GM18909 (cell line): ENCODE measurements at regions not wholly inside any gene's neighbourhood (a gene's known extent, or its start where the extent isn't known, plus 50 kb on each side); places are given as distances from the start of the nearest gene placed in this dataset.

Experiments
- ATAC-seq: cut with Tn5 transposase; IDR thresholded peaks from one replicate; pipeline ENCODE4 v1.9.1; 2021; ENCODE audit warnings: mild to moderate bottlenecking; ENCODE audit not compliant: unreplicated experiment, poor library complexity

- ATAC-seq, result peak; percentile 59
Observed at GRCh38 chr2:74756356-74756890, 77.5 kb upstream of the HK2 start.

GRCh38 chr2:74759986-74760385 is 73.9 kb upstream of the HK2 start:
- ATAC-seq, result no peak

- no peak for ATAC-seq
Observed at GRCh38 chr2:74760875-74761630, 72.9 kb upstream of the HK2 start.

GRCh38 chr2:74762789-74763188 is 71.1 kb upstream of the HK2 start:
- no peak for ATAC-seq

DNA sequence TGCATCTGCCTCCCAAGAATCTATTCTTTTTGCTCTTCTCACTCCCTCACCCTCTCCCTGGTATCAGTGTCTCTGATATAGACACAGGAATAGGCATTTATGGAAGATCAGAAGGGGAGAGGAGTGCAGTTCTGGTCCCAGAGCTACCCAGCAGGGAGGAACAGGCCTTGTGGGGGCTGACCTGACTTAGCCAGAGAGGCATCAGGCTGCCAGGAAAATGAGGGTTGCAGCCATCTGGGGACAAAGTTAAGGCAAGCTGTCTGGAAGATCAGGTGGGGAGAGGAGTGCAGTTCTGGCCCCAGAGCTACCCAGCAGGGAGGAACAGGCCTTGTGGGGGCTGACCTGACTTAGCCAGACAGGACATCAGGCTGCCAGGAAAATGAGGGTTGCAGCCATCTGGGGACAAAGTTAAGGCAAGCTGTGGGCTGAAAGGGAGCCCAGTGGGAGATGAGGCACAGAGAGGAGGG is 69.9 kb upstream of the HK2 start:
- ATAC-seq, result peak; percentile 16

DNA sequence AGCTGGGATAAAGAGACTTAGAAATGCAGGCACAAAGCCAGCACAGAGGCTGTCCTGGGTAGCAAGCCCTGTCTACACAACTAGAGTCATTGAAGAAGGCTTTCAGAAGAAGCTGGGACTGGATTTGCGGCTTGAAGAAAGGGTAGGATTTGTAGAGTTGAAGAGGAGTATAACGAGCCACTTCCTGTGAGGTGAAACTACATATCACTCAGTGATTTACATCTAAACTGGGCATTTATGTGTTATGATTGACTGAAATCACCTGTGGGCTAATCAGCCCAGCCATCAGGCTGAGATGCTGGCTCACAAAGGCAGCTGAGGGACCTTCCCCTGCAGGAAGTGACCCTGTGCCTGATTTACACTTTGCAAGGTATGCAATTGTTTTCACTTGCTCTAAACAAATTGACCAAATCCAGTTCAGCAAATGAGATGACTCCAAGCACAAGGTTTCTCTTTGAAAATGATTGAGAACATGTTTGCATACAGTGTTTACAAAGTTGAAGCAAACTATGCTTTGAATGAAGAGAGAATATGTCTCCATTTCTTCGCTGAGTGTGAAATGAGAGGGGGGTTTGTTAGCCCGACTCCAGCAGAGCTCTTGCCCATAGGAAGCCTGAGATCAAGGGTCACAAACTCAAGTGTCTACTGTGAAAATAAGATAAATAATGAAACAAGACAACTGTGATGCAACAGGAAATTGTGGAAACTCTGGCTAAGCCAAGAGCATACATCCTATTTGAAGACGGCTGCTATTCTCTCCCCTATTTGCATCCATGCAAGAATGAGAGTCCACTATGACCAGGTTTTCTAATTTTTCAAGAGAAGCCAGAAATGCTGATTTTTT is 69.3 kb upstream of the HK2 start:
- peak; percentile 51 for ATAC-seq

GRCh38 chr2:74766780-74767179 is 67.1 kb upstream of the HK2 start:
- ATAC-seq, result no peak

DNA sequence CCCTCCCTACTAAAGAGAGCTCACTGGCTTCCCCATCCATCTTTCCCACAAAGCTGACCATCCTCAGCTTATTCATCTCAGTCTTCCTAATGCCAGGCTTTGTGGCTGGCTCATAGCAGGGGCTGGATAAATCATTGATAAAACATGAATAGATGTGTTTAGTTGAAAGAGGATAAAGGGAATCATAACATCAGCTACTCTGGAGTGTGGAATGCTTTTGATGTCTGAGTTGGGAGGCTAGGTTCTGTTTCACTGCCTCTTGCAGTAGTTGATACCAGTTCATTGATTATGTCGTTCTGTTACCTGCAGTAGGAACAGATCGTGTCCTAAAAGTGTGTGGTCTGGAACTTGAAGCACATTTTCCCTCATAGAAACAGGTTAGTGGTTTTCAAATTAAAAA is 66.3 kb upstream of the HK2 start:
- no peak for ATAC-seq

- no peak for ATAC-seq
Observed at GRCh38 chr2:74768401-74768914, 65.5 kb upstream of the HK2 start.

GRCh38 chr2:74772046-74772445 is 61.9 kb upstream of the HK2 start:
- ATAC-seq, result no peak

DNA sequence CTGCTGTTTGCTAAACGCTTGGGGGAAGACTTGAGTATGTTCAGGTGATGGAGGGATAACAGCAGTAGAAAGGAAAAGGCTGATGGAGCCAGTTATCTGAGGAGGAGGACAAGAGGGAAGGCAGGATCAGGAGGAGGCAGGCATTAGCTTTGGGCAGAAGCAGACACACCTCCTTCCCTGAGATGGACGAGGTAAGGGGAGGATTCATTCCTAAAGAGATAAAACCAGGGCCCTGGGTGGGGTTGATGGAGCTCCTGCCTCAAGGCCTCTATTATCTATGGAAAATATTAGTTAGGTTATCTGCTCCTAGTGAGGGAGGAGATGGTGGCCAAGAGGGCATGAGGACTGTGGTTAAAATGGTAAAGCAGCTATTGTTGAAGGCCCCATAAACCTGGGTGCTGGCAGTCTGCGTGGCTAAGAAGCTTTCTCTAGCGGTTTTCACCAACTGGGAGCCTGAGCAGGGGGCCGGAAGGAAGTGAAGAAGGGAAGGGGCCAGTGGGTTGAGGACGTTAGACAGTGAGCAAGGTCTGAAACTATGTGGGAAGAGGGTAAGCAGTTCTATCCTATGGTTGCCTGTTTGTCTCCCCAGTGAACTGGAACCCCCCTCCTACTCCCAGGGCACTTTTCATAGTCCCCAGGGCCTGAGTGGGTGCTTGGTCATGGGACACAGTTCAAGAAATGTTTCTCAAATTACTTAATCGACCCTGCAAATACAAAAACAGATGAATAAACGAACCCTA is 56.6 kb upstream of the HK2 start:
- ATAC-seq, result peak; percentile 83

DNA sequence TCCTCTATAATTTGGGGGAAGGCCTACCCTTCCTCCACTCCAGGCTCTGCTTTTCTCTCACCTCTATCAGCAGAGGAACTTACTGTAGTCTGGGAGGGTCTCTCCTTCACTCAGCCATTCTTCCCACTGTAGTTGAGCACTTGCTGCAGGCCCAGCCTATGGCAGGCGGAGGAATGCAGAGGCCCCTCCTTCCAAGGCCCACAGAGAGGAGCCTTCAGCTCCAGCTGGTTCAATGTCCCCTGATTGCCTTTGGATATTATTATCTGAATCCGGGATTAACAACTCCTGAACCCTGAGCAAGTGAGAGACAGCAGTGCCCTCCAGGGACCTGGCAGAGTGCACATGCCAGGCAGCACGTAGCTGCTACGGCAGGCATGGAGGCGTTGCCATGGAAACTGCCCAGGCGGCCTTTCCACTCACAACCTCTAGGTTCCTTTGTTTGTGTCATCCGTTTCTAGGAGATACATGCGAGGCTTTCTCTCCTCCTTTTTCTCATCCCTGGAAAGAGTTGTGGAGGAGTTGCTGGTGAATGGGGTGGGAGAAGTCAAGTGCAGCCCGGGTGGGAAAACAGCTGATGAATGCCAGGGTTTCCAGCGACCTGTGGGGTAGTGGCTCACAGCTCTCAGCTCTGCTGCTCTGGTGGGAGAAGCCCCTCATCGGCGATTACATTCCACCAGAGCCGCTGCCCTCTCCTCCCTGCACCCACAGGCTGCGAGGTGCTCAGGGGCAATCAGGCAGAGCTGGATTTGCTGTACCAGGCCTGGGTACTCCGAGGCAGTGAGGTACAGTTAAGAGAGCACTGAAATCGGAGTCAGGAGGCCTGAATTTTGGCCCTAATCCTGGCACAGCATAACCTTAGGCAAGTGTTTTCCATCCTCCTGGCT is 55.3 kb upstream of the HK2 start:
- no peak for ATAC-seq

DNA sequence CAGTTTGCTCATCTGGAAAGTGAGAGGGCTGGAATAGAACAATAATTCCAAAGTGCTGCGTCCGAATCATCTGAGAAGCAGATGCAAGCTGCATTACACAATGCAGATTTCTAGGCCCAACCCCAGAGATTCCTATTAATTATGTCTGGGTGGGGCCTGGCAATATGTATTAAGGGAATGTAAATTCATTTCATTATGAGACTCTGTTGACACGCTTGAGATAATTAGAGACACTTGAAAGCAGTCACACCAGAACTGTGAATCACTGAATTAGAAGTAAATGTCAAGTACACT is 54.7 kb upstream of the HK2 start:
- no peak for ATAC-seq

DNA sequence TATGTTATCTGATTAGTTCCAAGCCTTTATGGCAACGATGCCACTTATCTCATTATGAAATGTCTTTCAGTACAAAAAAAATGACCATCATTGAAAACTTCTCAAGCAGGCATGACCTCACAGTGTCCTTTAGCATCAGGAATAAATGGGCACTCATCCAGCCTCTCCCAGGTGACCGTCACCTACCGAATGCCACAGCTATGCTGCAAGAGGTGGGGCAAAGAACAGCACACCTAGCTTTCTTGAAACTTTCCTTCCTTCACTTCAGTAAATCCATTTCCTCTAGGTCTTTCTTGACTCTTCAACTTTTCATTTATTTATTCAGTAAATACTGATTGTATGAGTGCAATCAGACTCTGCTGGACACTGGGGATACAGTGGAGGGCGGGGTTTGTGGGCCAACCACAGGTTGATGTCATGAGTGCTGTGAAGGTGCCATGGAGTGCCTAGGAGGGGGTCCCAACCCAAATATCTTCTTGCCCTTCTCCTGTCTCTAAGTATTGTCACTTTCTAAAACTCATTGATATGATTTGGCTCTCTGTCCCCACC is 54.3 kb upstream of the HK2 start:
- ATAC-seq, result no peak
